ENCODE measurements at regions not wholly inside any gene's neighbourhood (a gene's known extent, or its start where the extent isn't known, plus 50 kb on each side); places are given as distances from the start of the nearest gene placed in this dataset.

DNA sequence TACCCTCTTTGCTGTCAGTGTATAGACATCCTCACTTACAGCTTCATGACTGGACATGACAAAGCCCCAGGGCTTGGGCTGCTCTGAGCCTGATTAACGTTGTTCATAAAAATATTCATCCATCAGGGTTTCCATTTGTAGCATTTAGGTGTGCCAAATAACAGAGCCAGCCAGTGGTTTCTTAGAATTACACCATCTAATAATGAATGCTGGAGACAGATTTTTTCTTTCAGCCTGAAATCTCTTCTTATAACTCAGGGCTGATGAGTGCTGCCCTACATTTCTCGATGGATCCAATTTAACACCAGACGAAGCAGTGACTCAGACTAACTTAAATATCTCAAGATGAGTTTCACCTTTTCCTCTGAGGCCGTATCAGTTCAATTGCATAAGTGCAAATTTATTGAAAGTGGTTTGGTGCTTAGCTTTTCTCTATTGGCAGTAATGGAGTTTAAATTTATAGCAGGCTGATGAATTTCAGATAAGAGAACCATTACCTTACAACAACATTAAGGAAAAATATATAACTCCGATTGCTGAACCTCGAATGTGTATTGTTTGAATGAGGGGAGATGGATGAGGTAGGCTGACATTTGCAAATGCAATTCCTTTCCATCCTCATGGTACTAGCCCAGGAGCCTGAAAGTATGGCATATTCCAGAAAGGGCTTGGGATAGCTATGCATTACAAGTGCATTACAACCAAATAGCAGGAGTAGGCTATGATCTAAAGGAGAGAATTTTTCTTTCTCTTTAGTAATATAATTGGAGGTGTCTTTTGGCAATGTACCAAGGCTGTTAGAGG, 900.6 kb downstream of the KCNMA1 start:
- no peaks in the 10 kb centered on the region for H3K4me1 ChIP-seq
- 67 to 84% (median 74%) methylated on average over 6 of the region's 6 CpGs for WGBS, 5 donors
- intact Hi-C loops (cut with DNase I; ENCODE audit: low total_unique reads): no loop called here
- no peak for DNase-seq
- H3K27ac ChIP-seq: no peak overlapping the region
- H3K4me3 ChIP-seq: no peak overlapping the region
- no peaks in the 10 kb centered on the region for H3K27me3 ChIP-seq
- no peak for TF ChIP-seq POLR2AphosphoS5 (IDR thresholded peaks at IDR 0.05)
- TF ChIP-seq, protein P1, sequence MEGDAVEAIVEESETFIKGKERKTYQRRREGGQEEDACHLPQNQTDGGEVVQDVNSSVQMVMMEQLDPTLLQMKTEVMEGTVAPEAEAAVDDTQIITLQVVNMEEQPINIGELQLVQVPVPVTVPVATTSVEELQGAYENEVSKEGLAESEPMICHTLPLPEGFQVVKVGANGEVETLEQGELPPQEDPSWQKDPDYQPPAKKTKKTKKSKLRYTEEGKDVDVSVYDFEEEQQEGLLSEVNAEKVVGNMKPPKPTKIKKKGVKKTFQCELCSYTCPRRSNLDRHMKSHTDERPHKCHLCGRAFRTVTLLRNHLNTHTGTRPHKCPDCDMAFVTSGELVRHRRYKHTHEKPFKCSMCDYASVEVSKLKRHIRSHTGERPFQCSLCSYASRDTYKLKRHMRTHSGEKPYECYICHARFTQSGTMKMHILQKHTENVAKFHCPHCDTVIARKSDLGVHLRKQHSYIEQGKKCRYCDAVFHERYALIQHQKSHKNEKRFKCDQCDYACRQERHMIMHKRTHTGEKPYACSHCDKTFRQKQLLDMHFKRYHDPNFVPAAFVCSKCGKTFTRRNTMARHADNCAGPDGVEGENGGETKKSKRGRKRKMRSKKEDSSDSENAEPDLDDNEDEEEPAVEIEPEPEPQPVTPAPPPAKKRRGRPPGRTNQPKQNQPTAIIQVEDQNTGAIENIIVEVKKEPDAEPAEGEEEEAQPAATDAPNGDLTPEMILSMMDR (IDR thresholded peaks at IDR 0.05): no peak
- no peak for TF ChIP-seq EP300 (IDR thresholded peaks at IDR 0.05)
- no peak for TF ChIP-seq POLR2A (IDR thresholded peaks at IDR 0.05)
- H3K9me3 ChIP-seq: no peaks in the 10 kb centered on the region
- H3K36me3 ChIP-seq: no peaks in the 10 kb centered on the region

DNA sequence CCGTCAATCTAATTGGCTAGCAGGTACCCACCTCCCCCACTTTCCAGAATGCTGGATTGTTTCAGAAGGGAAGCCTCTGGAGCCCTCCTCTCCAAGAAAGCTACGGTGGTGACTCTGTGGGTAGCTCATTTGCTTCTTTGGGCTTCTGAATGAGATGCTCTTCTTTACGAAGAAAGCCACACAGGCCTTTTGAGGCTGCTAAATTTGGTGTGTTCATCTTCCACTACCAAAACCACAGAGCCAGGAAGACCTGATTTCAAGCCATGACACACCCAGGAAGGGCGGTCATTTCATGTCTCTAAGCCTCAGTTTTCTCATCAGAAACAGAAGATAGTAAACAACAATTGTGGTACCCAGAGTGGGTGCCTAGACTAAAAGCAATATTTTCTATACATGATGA, 901.2 kb downstream of the KCNMA1 start:
- H3K27ac ChIP-seq: no peak overlapping the region
- no peak for TF ChIP-seq EP300 (IDR thresholded peaks at IDR 0.05)
- no peak for TF ChIP-seq POLR2A (IDR thresholded peaks at IDR 0.05)
- TF ChIP-seq, protein P1 (IDR thresholded peaks at IDR 0.05): no peak
- H3K27me3 ChIP-seq: no peaks in the 10 kb centered on the region
- no peak overlapping the region for H3K4me3 ChIP-seq
- H3K4me1 ChIP-seq: no peaks in the 10 kb centered on the region
- DNase-seq: no peak
- intact Hi-C loops (cut with DNase I; ENCODE audit: low total_unique reads): no loop called here
- 74 to 89% (median 76%) methylated on average over 4 of the region's 4 CpGs for WGBS, 5 donors
- H3K9me3 ChIP-seq: peaks cover 0 to 3% (median under 1%) of the 10 kb centered on the region in 4 donors
- no peaks in the 10 kb centered on the region for H3K36me3 ChIP-seq

DNA sequence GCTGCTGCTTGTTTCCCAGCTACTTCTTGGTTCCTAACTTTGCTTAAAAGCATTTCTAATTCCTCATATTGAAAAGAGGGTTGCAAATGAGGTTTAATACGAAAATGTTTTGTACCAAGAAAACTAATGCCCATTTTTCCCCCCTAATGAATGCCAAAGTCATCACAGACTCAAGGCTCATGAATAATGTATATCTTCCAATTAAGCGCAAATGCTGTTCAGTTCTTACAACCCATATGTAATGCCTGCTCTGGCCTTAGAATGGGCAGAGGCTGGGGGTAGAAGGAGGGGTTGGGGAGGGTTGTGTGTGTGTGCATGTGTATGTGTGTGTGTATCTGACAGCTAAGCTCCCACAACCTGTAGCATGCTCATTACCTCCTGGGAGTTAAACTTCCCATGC, 901.7 kb downstream of the KCNMA1 start:
- Histone ChIP-seq H3K9me3 (peaks cover 0 to 7% (median 5%) of the 10 kb centered on the region in 4 donors), H3K4me1 (no peaks in the 10 kb centered on the region), H3K27me3 (no peaks in the 10 kb centered on the region), H3K4me3 (no peak overlapping the region), H3K36me3 (no peaks in the 10 kb centered on the region), H3K27ac (no peak overlapping the region)
- WGBS, 5 donors: 69 to 84% (median 73%) methylated on average over 2 of the region's 2 CpGs
- intact Hi-C loops (cut with DNase I; ENCODE audit: low total_unique reads): no loop called here
- TF ChIP-seq, protein P1 (IDR thresholded peaks at IDR 0.05): no peak
- no peak for TF ChIP-seq POLR2A (IDR thresholded peaks at IDR 0.05)
- no peak for TF ChIP-seq POLR2AphosphoS5 (IDR thresholded peaks at IDR 0.05)
- no peak for TF ChIP-seq EP300 (IDR thresholded peaks at IDR 0.05)
- no peak for DNase-seq

DNA sequence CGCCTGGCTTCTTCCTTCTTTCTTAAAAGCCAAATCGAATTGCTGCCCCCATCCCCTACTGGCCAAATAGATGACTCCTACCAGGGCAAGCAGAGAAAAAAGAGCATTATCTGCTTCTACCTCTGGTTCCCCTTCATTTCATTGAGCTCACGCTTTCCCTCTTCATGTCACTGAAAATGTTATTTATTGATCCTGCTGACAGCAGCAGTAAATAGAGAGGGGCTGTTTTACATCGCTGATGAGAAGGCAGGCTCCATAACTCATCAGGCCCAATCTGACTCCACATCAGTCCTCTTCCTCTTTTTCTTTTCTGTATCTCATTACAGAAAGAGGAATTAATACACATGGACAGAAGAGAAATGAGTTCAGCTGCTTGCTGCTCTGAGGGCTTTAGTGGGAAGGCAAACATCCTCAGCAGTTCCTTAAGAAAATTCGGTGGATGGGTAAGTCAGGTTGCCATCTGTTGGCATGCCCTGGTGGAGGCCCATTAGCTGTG, 904.1 kb downstream of the KCNMA1 start:
- intact Hi-C loops (cut with DNase I; ENCODE audit: low total_unique reads): no loop called here
- WGBS, 5 donors: 68 to 83% (median 76%) methylated on average over 5 of the region's 5 CpGs
- H3K27me3 ChIP-seq: no peaks in the 10 kb centered on the region

More for the DNA sequence above, 904.1 kb downstream of the KCNMA1 start:
- Histone ChIP-seq H3K36me3 (no peaks in the 10 kb centered on the region), H3K9me3 (peaks cover 0 to 9% (median 7%) of the 10 kb centered on the region in 4 donors), H3K4me3 (no peak overlapping the region), H3K27ac (no peak overlapping the region), H3K4me1 (no peaks in the 10 kb centered on the region)
- DNase-seq: no peak
- TF ChIP-seq POLR2AphosphoS5 (IDR thresholded peaks at IDR 0.05) (no peak), POLR2A (IDR thresholded peaks at IDR 0.05) (no peak), EP300 (IDR thresholded peaks at IDR 0.05) (no peak)
- TF ChIP-seq, protein P1 (IDR thresholded peaks at IDR 0.05): no peak
